ENCODE measurements at regions not wholly inside any gene's neighbourhood (a gene's known extent, or its start where the extent isn't known, plus 50 kb on each side); places are given as distances from the start of the nearest gene placed in this dataset.

- ATAC-seq (ENCODE audit: low read depth) (no peak), DNase-seq (no peak)
- POLR2A ChIA-PET (ENCODE audit: unreplicated experiment) = no interaction called here
- no peak overlapping the region for H2BK5ac ChIP-seq (ENCODE audit: low read depth, low read length, poor library complexity, severe bottlenecking)
- H3K14ac ChIP-seq (replicated peaks; ENCODE audit: low read depth, low read length) = no peak overlapping the region
- H2AK9ac ChIP-seq (replicated peaks; ENCODE audit: low read depth, low read length, poor library complexity) = no peak overlapping the region
- intact Hi-C loops (cut with micrococcal nuclease) = no loop called here
- no peak overlapping the region for H3K27ac ChIP-seq (ENCODE audit: insufficient read depth, low read length)
- H2BK15ac ChIP-seq (ENCODE audit: low read depth, low read length) = no peak overlapping the region
- H3K9me3 ChIP-seq (ENCODE audit: control insufficient read depth, insufficient read depth, low read length) = no peaks in the 10 kb centered on the region
- no peak overlapping the region for H3K4me3 ChIP-seq (ENCODE audit: insufficient read depth, low read depth, low read length)
- H4K20me1 ChIP-seq (ENCODE audit: insufficient read depth, low read length) = no peaks in the 10 kb centered on the region
- no TSS peak for BruUV-seq (replicated peaks)
- H2AFZ ChIP-seq (replicated peaks; ENCODE audit: low read length, poor library complexity) = no peak overlapping the region
- no peak overlapping the region for H2BK20ac ChIP-seq (ENCODE audit: low read depth, low read length)
- H3K18ac ChIP-seq (ENCODE audit: low read depth, low read length) = no peak overlapping the region
- no peak overlapping the region for H4K8ac ChIP-seq (ENCODE audit: low read depth in 2 of 2, low read length in 2 of 2)
- WGBS, 2 experiments (ENCODE audit: extremely low coverage in 2 of 2, insufficient read length in 1 of 2) = no CpG with 5 or more reads among the region's 1 CpG
- no peak overlapping the region for H4K91ac ChIP-seq (ENCODE audit: insufficient read depth, low read depth, low read length)
- H3K9ac ChIP-seq (ENCODE audit: low read depth, low read length) = no peak overlapping the region
- H3K4me1 ChIP-seq (ENCODE audit: control insufficient read depth, insufficient read depth, low read length) = no peaks in the 10 kb centered on the region
- no peak overlapping the region for H2BK120ac ChIP-seq (ENCODE audit: low read depth, low read length)
- no peaks in the 10 kb centered on the region for H3K79me1 ChIP-seq (ENCODE audit: low read depth in 1 of 2, low read length in 2 of 2)
- no peak overlapping the region for H3K4me2 ChIP-seq (ENCODE audit: low read depth, low read length)
- H3K27me3 ChIP-seq (ENCODE audit: control insufficient read depth, insufficient read depth, low read length) = no peaks in the 10 kb centered on the region
- H3K23ac ChIP-seq (ENCODE audit: low read depth, low read length) = no peak overlapping the region
- H2AK5ac ChIP-seq (ENCODE audit: low read depth, low read length) = no peak overlapping the region
- CTCF ChIA-PET = no interaction called here
- no peaks in the 10 kb centered on the region for H3K36me3 ChIP-seq (ENCODE audit: control insufficient read depth, insufficient read depth, low read length)
- TF ChIP-seq BHLHE40 (IDR thresholded peaks at IDR 0.05; ENCODE audit: low read depth, low read length) (no peak), RAD21 (IDR thresholded peaks at IDR 0.05; ENCODE audit: low read length) (no peak), POLR2A (IDR thresholded peaks at IDR 0.05; ENCODE audit: low read depth, low read length) (no peak), USF2 (IDR thresholded peaks at IDR 0.05; ENCODE audit: low read depth, low read length) (no peak), CHD1 (IDR thresholded peaks at IDR 0.05; ENCODE audit: low read depth, low read length) (no peak), SMC3 (IDR thresholded peaks at IDR 0.05; ENCODE audit: low read depth, low read length) (no peak), MAZ (IDR thresholded peaks at IDR 0.05; ENCODE audit: borderline replicate concordance, low read depth, low read length) (no peak), CEBPB (IDR thresholded peaks at IDR 0.05; ENCODE audit: low read depth, low read length) (no peak), CTCF (conservative IDR thresholded peaks at IDR 0.05; ENCODE audit: low read depth, low read length) (no peak), ELK1 (IDR thresholded peaks at IDR 0.05; ENCODE audit: borderline replicate concordance, low read depth, low read length) (no peak), MAFK (IDR thresholded peaks at IDR 0.05; ENCODE audit: low read depth, low read length) (no peak)
- H3K9me1 ChIP-seq (ENCODE audit: insufficient read depth, low read length) = no peaks in the 10 kb centered on the region
- in situ Hi-C loops (cut with MboI; ENCODE audit: low sequenced_read_pairs) = no loop called here
- H4K5ac ChIP-seq (ENCODE audit: low read depth, low read length) = no peak overlapping the region
- H3K4ac ChIP-seq (ENCODE audit: low read depth, low read length) = no peak overlapping the region
- H3K56ac ChIP-seq (ENCODE audit: extremely low read depth, insufficient read depth, low read length) = no peak overlapping the region
- dilution Hi-C loops (cut with HindIII; ENCODE audit: low sequenced_read_pairs, unreplicated experiment) = no loop called here
These were observed 62.6 kb downstream of the FSCB start for GRCh38 chr14:44444454-44444853.
